Stimulated activated naive B cell treated with anti-CD40 and anti-IgM and Interleukin-4, amounts not matched to agents 10 μg/mL and 1 μg/mL and 100 μg/mL, for 72 hours (primary cell): ENCODE measurements at regions not wholly inside any gene's neighbourhood (a gene's known extent, or its start where the extent isn't known, plus 50 kb on each side); places are given as distances from the start of the nearest gene placed in this dataset.
A peak's percentile ranks its signal among the peaks of the same experiment; 100 is the strongest.
"Not testable (repeated sequence)": the region's sequence is repeated elsewhere in the genome, so short reads cannot be mapped to it uniquely, and the experiment has no call there.

Experiments used
- ATAC-seq, 2 donors: fragments of 150-1000 bp; cut with Tn5 transposase; replicated peaks; 2 replicates each; pipeline ENCODE4 v1.10.0; 2021; ENCODE audit warnings: moderate library complexity in 1 of 2
- DNase-seq: peaks from one replicate; pipeline ENCODE4 v3.0.0; 2021
- H3K27ac Mint-ChIP-seq: one replicate; pipeline ENCODE4 v1.8.0; 2022; ENCODE audit warnings: mild to moderate bottlenecking, mixed read lengths
- H3K27me3 Mint-ChIP-seq, 2 donors: one replicate each; pipeline ENCODE4 v1.8.0; 2022; ENCODE audit warnings: mixed read lengths in 2 of 2
- H3K36me3 Mint-ChIP-seq, 2 donors: one replicate each; pipeline ENCODE4 v1.8.0; 2022; ENCODE audit warnings: mixed read lengths in 2 of 2, mild to moderate bottlenecking in 1 of 2
- H3K4me1 Mint-ChIP-seq, 2 donors: one replicate each; pipeline ENCODE4 v1.8.0; 2022; ENCODE audit warnings: mixed read lengths in 2 of 2, mild to moderate bottlenecking in 1 of 2
- H3K4me3 Mint-ChIP-seq, 2 donors: one replicate each; pipeline ENCODE4 v1.8.0; 2022; ENCODE audit warnings: mild to moderate bottlenecking in 2 of 2, mixed read lengths in 2 of 2, moderate library complexity in 1 of 2
- H3K9me3 Mint-ChIP-seq, 2 donors: one replicate each; pipeline ENCODE4 v1.8.0; 2022; ENCODE audit warnings: mixed read lengths in 2 of 2, mild to moderate bottlenecking in 1 of 2

DNA sequence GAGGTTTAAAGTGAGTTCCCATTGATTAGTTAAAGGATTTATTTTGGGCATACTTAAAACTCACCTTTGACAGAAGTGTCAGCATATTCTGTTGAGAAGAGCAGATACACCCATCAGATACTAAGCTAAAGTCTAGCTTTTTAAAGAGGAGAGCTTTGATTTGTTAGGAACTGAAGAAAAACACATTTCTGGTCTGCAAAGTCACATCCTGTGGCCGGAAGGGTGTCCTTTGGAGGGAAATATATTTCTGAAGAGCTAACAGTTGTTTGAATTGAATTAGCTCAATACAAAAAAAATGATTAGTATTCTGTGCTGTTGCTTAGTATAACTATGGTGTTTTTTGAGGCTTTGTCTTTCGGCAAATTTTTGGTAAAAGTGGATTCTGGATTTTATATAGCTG, 302.7 kb downstream of the RFPL4B start:
- H3K4me3 Mint-ChIP-seq, result no peak overlapping the region
- no peak for DNase-seq
- no peak for ATAC-seq
- H3K36me3 Mint-ChIP-seq, result no peaks in the 10 kb centered on the region
- no peaks in the 10 kb centered on the region for H3K4me1 Mint-ChIP-seq
- no peak overlapping the region for H3K27ac Mint-ChIP-seq
- H3K9me3 Mint-ChIP-seq, result no peaks in the 10 kb centered on the region
- H3K27me3 Mint-ChIP-seq, result no peaks in the 10 kb centered on the region

DNA sequence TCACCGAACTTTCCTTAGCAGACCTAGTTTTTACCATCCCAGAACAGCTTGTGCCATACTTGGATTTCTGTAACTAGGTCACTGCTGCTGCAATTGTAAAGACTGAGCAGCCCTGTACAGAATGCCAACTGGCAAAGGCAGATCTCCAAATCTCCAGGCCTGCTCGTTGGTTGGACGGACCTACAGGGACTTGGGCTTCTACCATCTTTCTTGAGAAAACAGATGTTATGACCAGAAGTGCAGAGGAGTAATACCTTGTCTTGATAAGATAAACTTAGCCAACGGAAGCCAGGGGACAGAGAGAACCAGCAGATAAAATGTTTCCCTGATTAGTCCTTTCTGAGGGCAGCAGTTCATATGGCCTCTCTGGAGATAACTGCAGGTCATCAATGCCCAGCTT, 304.1 kb downstream of the RFPL4B start:
- DNase-seq (no peak), ATAC-seq (no peak)
- Mint-ChIP-seq H3K9me3 (no peaks in the 10 kb centered on the region), H3K4me3 (no peak overlapping the region), H3K36me3 (no peaks in the 10 kb centered on the region), H3K4me1 (no peaks in the 10 kb centered on the region), H3K27ac (no peak overlapping the region), H3K27me3 (no peaks in the 10 kb centered on the region)

DNA sequence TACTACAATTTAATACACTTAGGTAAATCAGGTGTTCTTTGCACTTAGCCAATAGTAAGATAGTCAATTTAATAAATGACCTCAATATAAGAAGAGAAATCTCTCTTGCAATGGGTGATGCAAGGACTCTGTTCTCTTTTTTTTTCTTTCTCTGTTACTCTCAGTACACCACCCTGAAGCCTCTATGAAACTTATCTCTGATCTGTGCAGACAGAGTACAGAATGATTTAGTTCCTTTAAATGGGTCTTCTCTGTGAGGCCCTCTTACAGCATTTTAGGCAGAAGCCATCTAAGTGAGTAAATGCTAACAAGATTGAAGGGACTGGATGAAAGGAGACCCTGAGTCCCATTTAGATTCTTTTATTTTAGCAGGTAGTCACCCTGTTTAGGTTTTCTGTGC, 312.8 kb downstream of the RFPL4B start:
- Mint-ChIP-seq H3K4me1 (no peaks in the 10 kb centered on the region), H3K4me3 (no peak overlapping the region), H3K9me3 (no peaks in the 10 kb centered on the region), H3K27ac (no peak overlapping the region), H3K27me3 (peaks cover 0 to 7% of the 10 kb centered on the region in 2 donors), H3K36me3 (no peaks in the 10 kb centered on the region)
- DNase-seq, result no peak
- no peak for ATAC-seq

DNA sequence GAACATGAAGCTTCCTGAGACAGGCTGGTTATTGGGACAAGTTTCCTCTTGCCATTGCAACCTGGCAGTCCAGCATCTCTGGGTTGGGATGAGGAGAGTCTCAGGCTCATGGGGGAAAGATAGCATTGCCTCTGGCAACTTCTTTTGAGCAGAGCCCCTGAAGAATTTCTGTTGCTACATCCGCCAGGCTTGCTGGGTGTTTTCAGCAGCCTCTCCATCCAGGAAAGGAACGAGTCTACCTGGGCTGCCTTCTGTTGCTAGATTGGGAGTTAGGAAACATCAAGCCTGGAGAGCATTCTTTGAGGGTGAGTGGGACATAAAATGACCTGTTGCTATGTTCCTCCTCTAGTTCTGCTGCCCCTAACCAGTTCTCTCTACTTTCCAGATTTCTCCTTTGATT, 313.5 kb downstream of the RFPL4B start:
- DNase-seq, result no peak
- peaks cover 0 to 7% of the 10 kb centered on the region in 2 donors for H3K27me3 Mint-ChIP-seq
- H3K27ac Mint-ChIP-seq, result no peak overlapping the region
- ATAC-seq, result no peak
- H3K9me3 Mint-ChIP-seq, result no peaks in the 10 kb centered on the region
- H3K36me3 Mint-ChIP-seq, result no peaks in the 10 kb centered on the region
- no peaks in the 10 kb centered on the region for H3K4me1 Mint-ChIP-seq
- H3K4me3 Mint-ChIP-seq, result no peak overlapping the region

DNA sequence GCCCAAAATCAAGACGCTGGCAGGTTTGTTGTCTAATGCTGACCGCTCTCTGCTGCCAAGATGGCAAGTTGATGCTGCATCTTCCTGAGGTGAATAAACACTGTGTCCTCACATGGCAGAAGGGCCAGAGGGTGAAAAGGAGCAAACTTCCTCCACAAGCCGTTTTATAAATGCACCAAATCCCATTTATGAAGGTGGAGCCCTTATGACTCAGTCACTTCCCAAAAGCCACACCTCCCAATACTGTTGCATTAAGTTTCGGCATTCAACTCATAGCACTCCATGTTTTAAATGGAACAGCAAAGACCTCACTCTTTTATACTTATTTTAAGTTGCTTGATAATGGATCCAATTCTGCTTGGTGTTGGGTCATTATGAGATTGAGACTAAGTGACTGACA, 316.6 kb downstream of the RFPL4B start:
- DNase-seq, result no peak
- peaks cover 0 to 7% of the 10 kb centered on the region in 2 donors for H3K27me3 Mint-ChIP-seq
- no peak overlapping the region for H3K4me3 Mint-ChIP-seq
- ATAC-seq, result no peak
- no peak overlapping the region for H3K27ac Mint-ChIP-seq
- no peaks in the 10 kb centered on the region for H3K4me1 Mint-ChIP-seq
- no peaks in the 10 kb centered on the region for H3K36me3 Mint-ChIP-seq
- H3K9me3 Mint-ChIP-seq, result no peaks in the 10 kb centered on the region

DNA sequence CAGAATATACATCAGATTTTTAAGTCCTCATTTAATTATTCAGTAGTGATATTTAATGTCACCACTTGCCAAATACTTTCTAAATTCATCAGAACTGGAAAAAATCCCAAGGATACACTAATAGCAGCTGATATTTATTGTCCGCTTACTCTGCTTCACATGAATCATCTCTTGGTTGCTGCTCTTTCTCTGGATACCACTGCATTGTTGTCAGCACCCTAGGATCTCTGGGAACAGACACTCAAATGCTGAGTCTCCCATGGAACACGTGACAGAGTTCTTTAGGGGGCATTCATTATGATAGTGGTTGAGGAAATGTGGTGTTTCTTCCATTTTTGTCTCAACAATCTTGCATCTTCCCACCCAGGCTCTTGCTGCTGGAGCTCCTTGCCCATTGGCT, 318.0 kb downstream of the RFPL4B start:
- ATAC-seq (no peak), DNase-seq (no peak)
- H3K27ac Mint-ChIP-seq, result no peak overlapping the region
- peaks cover 0 to 7% of the 10 kb centered on the region in 2 donors for H3K27me3 Mint-ChIP-seq
- H3K4me1 Mint-ChIP-seq, result no peaks in the 10 kb centered on the region
- H3K4me3 Mint-ChIP-seq, result no peak overlapping the region
- no peaks in the 10 kb centered on the region for H3K9me3 Mint-ChIP-seq
- H3K36me3 Mint-ChIP-seq, result no peaks in the 10 kb centered on the region

DNA sequence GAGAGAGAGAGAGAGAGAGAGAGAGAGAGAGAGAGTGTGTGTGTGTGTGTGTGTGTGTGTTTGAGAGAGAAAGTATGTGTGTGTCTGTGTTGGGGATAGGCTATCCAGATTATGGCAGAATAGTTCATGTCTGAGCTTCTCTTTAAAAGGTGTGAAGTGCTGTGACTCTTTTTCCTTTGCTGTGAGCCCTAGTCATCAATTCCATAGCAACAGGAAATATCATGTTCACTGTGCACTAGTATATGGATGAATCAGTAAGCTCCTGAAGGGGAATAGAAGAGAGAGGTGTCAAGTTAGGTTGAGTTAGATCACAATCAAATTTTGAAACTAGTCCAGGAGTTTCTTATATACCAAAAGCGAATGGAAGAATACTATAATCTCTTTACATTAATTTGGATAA, 318.7 kb downstream of the RFPL4B start:
- H3K36me3 Mint-ChIP-seq, result no peaks in the 10 kb centered on the region
- no peaks in the 10 kb centered on the region for H3K27me3 Mint-ChIP-seq
- no peaks in the 10 kb centered on the region for H3K9me3 Mint-ChIP-seq
- H3K4me1 Mint-ChIP-seq, result no peaks in the 10 kb centered on the region
- H3K4me3 Mint-ChIP-seq, result no peak overlapping the region
- H3K27ac Mint-ChIP-seq, result no peak overlapping the region
- DNase-seq, result no peak
- ATAC-seq, result no peak

DNA sequence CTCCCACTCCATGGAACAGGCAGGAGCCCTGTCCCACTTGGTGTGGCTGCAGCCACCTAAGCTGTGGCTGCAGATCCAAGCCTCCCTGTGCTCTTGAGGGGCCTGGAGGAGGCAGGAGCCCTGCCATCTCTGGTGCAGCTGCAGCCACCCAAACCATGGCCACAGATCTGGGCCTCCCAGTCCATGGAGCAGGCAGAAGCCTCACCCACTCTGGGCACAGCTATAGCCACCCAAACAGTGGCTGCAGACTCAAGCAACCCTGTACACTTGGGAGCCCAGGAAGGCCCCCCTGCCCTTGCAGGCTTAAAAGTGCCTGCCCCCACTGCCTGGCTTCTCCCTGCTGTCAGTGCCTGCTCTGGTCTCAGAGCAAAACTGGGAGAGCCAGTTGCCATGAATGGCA, 320.3 kb downstream of the RFPL4B start:
- Mint-ChIP-seq H3K9me3 (no peaks in the 10 kb centered on the region), H3K4me1 (no peaks in the 10 kb centered on the region)

DNA sequence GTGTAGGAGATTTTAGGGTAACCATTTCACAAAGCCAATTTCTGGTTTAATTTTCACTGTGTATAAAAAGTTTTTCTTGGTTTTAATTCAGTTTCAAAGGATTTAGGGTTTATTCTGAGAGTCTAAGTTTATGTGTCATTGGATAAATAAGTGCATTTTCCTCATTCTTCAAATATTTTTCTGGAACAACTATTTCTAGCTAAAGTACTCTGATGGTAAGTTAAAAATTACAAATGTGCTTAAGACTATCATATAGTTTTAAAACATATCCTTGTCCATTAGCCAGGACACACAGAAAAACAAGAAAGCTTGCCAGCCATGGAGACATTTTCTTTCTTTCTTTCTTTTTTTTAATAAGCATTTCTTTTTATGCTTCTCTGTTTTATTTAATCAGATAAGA, 333.0 kb downstream of the RFPL4B start:
- H3K9me3 Mint-ChIP-seq, result peaks cover 0 to 5% of the 10 kb centered on the region in 2 donors

More for the DNA sequence above, 320.3 kb downstream of the RFPL4B start:
- Mint-ChIP-seq H3K36me3 (no peaks in the 10 kb centered on the region), H3K27me3 (no peaks in the 10 kb centered on the region), H3K4me3 (no peak overlapping the region), H3K27ac (no peak overlapping the region)
- ATAC-seq (no peak), DNase-seq (no peak)

DNA sequence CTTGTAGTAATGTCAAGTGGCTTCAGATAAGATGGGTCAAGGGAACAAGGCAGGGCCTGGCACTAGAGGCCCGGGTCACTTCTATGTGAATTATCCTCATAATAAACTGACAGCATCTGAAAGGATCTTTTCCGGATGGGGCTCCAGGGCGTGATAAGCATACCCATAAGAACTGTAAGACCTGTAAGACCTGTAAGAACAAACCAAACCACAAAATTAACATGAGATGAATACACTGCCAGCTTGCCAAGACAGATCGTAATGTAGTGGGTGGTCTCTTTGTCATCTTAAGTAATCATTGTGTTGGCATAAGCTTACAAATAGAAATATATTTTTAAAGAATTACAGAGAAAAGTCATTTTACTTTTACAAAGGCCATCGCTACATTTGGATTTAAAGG, 334.9 kb downstream of the RFPL4B start:
- H3K9me3 Mint-ChIP-seq, result no peaks in the 10 kb centered on the region
- DNase-seq (no peak), ATAC-seq (no peak)
- H3K4me1 Mint-ChIP-seq, result no peaks in the 10 kb centered on the region
- no peaks in the 10 kb centered on the region for H3K27me3 Mint-ChIP-seq
- H3K4me3 Mint-ChIP-seq, result no peak overlapping the region
- H3K36me3 Mint-ChIP-seq, result no peaks in the 10 kb centered on the region
- no peak overlapping the region for H3K27ac Mint-ChIP-seq

More for the DNA sequence above, 333.0 kb downstream of the RFPL4B start:
- H3K4me1 Mint-ChIP-seq, result no peaks in the 10 kb centered on the region
- no peak for ATAC-seq
- no peak overlapping the region for H3K4me3 Mint-ChIP-seq
- no peaks in the 10 kb centered on the region for H3K27me3 Mint-ChIP-seq
- no peaks in the 10 kb centered on the region for H3K36me3 Mint-ChIP-seq
- H3K27ac Mint-ChIP-seq, result no peak overlapping the region
- no peak for DNase-seq

DNA sequence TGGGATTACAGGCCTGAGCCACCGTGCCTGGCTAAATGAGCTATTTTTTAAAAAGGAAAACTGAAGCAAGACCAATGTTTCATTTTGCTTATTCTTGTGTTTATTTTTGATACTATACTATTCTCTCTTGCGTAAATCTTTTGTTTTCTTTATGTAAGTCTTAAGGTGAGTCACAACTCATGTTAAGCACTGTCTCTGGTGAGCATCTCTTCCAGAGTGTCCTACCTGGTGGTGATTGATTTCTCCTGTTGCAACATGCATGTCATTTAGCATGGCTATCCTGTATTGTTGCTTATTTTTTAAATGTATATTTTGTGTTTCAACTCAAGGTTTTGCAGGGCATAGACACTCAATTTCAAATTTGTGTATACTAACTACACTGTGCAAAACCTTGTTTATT, 336.0 kb downstream of the RFPL4B start:
- no peak for DNase-seq
- Mint-ChIP-seq H3K36me3 (no peaks in the 10 kb centered on the region), H3K27me3 (no peaks in the 10 kb centered on the region), H3K4me3 (no peak overlapping the region), H3K4me1 (no peaks in the 10 kb centered on the region), H3K9me3 (no peaks in the 10 kb centered on the region), H3K27ac (no peak overlapping the region)
- ATAC-seq, result no peak

DNA sequence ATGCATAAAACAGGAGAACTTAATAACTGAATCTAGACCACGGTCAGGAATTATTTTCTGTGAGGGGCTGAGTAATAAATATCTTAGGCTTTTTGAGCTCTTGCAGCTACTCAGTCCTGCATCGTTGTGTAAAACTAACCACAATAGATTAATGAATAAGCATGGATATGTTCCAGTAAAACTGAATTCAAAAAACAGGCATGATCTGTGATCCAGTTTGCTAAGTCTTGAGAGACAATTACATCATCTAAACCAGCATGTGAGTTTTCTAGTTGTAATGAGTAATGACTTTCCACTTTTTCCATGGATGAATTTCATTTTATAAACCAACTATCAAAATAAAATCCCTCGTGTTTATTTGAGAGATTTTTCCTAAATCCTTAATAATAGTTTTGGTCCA, 336.8 kb downstream of the RFPL4B start:
- H3K36me3 Mint-ChIP-seq, result no peaks in the 10 kb centered on the region
- no peak for ATAC-seq
- DNase-seq, result no peak
- H3K27me3 Mint-ChIP-seq, result no peaks in the 10 kb centered on the region
- H3K27ac Mint-ChIP-seq, result no peak overlapping the region
- no peak overlapping the region for H3K4me3 Mint-ChIP-seq
- no peaks in the 10 kb centered on the region for H3K9me3 Mint-ChIP-seq
- peaks cover 0 to 3% of the 10 kb centered on the region in 2 donors for H3K4me1 Mint-ChIP-seq

DNA sequence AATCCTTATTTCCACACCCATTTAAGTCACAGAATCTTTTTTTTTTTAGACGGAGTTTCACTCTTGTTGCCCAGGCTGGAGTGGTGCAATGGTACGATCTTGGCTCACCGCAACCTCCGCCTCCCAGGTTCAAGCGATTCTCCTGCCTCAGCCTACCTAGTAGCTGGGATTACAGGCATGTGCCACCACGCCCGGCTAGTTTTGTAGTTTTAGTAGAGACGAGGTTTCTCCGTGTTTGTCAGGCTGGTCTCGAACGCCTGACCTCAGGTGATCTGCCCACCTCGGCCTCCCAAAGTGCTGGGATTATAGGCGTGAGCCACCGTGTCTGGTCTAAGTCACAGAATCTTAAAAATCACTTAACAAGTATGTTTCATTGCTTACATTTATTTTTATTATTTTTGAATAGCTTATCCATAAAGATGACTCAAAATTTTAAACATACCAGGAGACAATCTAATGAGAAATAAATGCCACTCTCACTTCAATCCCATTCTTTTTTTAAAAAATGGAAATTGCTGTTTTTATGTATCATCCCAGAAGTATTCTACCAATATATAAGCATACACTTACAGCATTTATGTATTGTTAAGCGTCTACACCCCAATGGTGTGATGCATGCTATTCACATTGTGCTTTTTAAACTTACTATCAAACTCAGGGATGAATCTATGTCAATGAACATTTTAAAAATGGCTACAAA, 338.5 kb downstream of the RFPL4B start:
- not testable (repeated sequence) for H3K9me3 Mint-ChIP-seq, H3K4me3 Mint-ChIP-seq, ATAC-seq, DNase-seq, H3K27me3 Mint-ChIP-seq, H3K36me3 Mint-ChIP-seq, H3K27ac Mint-ChIP-seq, H3K4me1 Mint-ChIP-seq

DNA sequence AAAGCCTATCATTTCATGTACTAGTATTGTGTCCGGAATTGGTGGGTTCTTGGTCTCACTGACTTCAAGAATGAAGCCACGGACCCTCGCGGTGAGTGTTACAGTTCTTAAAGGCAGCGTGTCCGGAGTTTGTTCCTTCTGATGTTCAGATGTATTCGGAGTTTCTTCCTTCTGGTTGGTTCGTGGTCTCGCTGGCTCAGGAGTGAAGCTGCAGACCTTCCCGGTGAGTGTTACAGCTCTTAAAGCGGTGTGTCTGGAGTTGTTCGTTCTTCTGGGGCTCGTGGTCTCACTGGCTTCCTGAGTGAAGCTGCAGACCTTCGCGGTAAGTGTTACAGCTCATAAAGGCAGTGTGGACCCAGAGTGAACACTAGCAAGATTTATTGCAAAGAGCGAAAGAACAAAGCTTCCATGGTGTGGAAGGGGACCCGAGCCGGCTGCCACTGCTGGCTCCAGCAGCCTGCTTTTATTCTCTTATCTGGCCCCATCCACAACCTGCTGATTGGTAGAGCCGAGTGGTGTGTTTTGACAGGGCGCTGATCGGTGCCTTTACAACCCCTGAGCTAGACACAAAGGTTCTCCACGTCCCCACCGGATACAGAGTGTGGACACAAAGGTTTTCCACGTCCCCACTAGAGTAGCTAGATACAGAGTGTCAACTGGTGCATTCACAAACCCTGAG, 341.5 kb downstream of the RFPL4B start:
- not testable (repeated sequence) for DNase-seq, H3K27ac Mint-ChIP-seq, H3K36me3 Mint-ChIP-seq, H3K9me3 Mint-ChIP-seq, ATAC-seq, H3K4me1 Mint-ChIP-seq, H3K27me3 Mint-ChIP-seq
- peak overlapping the region in 1 of 2 donors; percentile 20 for H3K4me3 Mint-ChIP-seq

DNA sequence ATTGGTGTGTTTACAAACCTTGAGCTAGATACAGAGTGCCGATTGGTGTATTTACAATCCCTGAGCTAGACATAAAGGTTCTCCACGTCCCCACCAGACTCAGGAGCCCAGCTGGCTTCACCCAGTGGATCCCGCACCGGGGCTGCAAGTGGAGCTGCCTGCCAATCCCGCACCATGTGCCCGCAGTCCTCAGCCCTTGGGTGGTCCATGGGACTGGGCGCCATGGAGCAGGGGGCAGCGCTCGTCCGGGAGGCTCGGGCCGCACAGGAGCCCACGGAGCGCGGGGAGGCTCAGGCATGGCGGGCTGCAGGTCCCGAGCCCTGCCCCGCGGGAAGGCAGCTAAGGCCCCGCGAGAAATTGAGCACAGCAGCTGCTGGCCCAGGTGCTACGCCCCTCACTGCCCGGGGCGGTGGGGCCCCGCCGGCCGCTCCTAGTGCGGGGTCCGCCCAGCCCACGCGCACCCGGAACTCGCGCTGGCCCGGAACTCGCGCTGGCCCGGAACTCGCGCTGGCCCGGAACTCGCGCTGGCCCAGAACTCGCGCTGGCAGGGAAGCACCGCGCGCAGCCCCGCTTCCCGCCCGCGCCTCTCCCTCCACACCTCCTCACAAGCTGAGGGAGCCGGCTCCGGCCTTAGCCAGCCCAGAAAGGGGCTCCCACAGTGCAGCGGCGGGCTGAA, 342.2 kb downstream of the RFPL4B start:
- H3K27ac Mint-ChIP-seq, H3K27me3 Mint-ChIP-seq, DNase-seq, H3K4me3 Mint-ChIP-seq, H3K36me3 Mint-ChIP-seq, H3K9me3 Mint-ChIP-seq, ATAC-seq, H3K4me1 Mint-ChIP-seq: not testable (repeated sequence)
